Hepatocyte (in vitro differentiated cells): ENCODE measurements at regions not wholly inside any gene's neighbourhood (a gene's known extent, or its start where the extent isn't known, plus 50 kb on each side); places are given as distances from the start of the nearest gene placed in this dataset.

Experiments used
- DNase-seq: peaks from one replicate; pipeline ENCODE4 v3.0.0-alpha.2; 2016; ENCODE audit warnings: low spot score
- H2AFZ ChIP-seq: fragments of 200-600 bp; sonication (generic); 2 replicates; pipeline ENCODE4 v1.6.0; 2016; ENCODE audit warnings: antibody characterized with exemption, mild to moderate bottlenecking
- H3K27ac ChIP-seq: fragments of 200-600 bp; sonication (generic); 2 replicates; pipeline ENCODE4 v1.5.1; 2016; ENCODE audit warnings: mild to moderate bottlenecking
- H3K27me3 ChIP-seq: fragments of 200-600 bp; sonication (generic); 2 replicates; pipeline ENCODE4 v1.6.1; 2016
- H3K36me3 ChIP-seq: fragments of 200-600 bp; sonication (generic); replicated peaks from 2 replicates; pipeline ENCODE4 v1.5.1; 2016; ENCODE audit warnings: low read depth; ENCODE audit not compliant: insufficient read depth
- H3K4me1 ChIP-seq: fragments of 200-600 bp; sonication (generic); 2 replicates; pipeline ENCODE4 v1.5.1; 2016; ENCODE audit warnings: mild to moderate bottlenecking, moderate library complexity; ENCODE audit not compliant: insufficient read depth
- H3K4me2 ChIP-seq: fragments of 200-600 bp; sonication (generic); 2 replicates; pipeline ENCODE4 v1.6.0; 2016
- H3K4me3 ChIP-seq: fragments of 200-600 bp; sonication (generic); 2 replicates; pipeline ENCODE4 v1.5.1; 2016; ENCODE audit warnings: mild to moderate bottlenecking
- H3K79me2 ChIP-seq: fragments of 200-600 bp; sonication (generic); 2 replicates; pipeline ENCODE4 v1.6.0; 2017; ENCODE audit warnings: mild to moderate bottlenecking
- H3K9me2 ChIP-seq: fragments of 200-600 bp; sonication (generic); replicated peaks from 2 replicates; pipeline ENCODE4 v1.6.0; 2017; ENCODE audit warnings: mild to moderate bottlenecking; ENCODE audit not compliant: insufficient read depth
- H3K9me3 ChIP-seq: fragments of 200-600 bp; sonication (generic); 2 replicates; pipeline ENCODE4 v1.5.1; 2016; ENCODE audit warnings: low read depth, mild to moderate bottlenecking
- H4K20me1 ChIP-seq: fragments of 200-600 bp; sonication (generic); 2 replicates; pipeline ENCODE4 v1.6.0; 2016; ENCODE audit warnings: mild to moderate bottlenecking; ENCODE audit not compliant: insufficient read depth, poor library complexity, severe bottlenecking
- EZH2 ChIP-seq: fragments of 200-600 bp; sonication (generic); IDR thresholded peaks from 2 replicates; pipeline ENCODE4 v1.6.1; 2016; ENCODE audit warnings: antibody characterized with exemption, mild to moderate bottlenecking, borderline replicate concordance
- EZH2phosphoT487 ChIP-seq: fragments of 200-600 bp; sonication (generic); IDR thresholded peaks from one replicate; pipeline ENCODE4 v1.6.1; 2018; ENCODE audit warnings: antibody characterized with exemption, mild to moderate bottlenecking, low read depth, moderate library complexity; ENCODE audit not compliant: unreplicated experiment, severe bottlenecking
- WGBS: methylation state at CpG from one replicate; pipeline ENCODE4 v1.1.6; 2016; ENCODE audit warnings: low lambda C conversion rate; ENCODE audit errors: missing lambda C conversion rate; 5-methylcytosine and 5-hydroxymethylcytosine counted together
- TF ChIP-seq, protein P1 (sequence below): fragments of 200-600 bp; sonication (generic); IDR thresholded peaks from 2 replicates; pipeline ENCODE4 v1.5.1; 2016; ENCODE audit warnings: antibody characterized with exemption, mild to moderate bottlenecking; ENCODE audit not compliant: poor library complexity

DNA sequence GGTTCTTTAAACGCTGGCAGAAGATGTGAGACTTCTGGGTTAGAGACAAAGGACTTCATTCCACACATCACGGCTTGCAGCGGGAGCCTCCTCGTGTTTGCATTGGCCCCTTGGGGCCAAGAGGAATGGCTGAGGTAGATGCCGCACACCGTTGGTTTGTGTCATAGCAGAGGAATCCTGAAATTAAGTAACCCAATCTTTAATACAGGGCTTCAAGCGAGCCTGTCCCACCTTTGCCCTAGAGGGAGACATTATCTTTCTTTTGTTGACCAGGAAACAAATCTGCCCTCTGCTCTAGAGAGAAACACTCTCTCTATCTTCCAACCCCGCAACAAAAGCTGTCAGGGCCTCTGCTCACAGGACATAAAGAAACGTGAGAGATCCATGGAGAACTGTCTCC, 277.5 kb upstream of the ZFP64 start:
- no peaks in the 10 kb centered on the region for H4K20me1 ChIP-seq
- H3K4me1 ChIP-seq, result no peaks in the 10 kb centered on the region
- no peak overlapping the region for H3K4me2 ChIP-seq
- no peaks in the 10 kb centered on the region for H3K36me3 ChIP-seq
- H3K9me3 ChIP-seq, result no peaks in the 10 kb centered on the region
- H3K9me2 ChIP-seq, result no peaks in the 10 kb centered on the region
- H3K27me3 ChIP-seq, result no peaks in the 10 kb centered on the region
- no peak overlapping the region for H3K27ac ChIP-seq
- no peak for TF ChIP-seq EZH2phosphoT487
- TF ChIP-seq, protein P1, sequence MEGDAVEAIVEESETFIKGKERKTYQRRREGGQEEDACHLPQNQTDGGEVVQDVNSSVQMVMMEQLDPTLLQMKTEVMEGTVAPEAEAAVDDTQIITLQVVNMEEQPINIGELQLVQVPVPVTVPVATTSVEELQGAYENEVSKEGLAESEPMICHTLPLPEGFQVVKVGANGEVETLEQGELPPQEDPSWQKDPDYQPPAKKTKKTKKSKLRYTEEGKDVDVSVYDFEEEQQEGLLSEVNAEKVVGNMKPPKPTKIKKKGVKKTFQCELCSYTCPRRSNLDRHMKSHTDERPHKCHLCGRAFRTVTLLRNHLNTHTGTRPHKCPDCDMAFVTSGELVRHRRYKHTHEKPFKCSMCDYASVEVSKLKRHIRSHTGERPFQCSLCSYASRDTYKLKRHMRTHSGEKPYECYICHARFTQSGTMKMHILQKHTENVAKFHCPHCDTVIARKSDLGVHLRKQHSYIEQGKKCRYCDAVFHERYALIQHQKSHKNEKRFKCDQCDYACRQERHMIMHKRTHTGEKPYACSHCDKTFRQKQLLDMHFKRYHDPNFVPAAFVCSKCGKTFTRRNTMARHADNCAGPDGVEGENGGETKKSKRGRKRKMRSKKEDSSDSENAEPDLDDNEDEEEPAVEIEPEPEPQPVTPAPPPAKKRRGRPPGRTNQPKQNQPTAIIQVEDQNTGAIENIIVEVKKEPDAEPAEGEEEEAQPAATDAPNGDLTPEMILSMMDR, result peak; percentile 21
- H2AFZ ChIP-seq, result no peak overlapping the region
- H3K79me2 ChIP-seq, result no peaks in the 10 kb centered on the region
- no peak for DNase-seq
- H3K4me3 ChIP-seq, result no peak overlapping the region
- WGBS, result 58% methylated on average over 9 of the region's 9 CpGs

- Histone ChIP-seq H3K4me2 (no peak overlapping the region), H4K20me1 (no peaks in the 10 kb centered on the region), H3K4me1 (no peaks in the 10 kb centered on the region), H3K9me2 (no peaks in the 10 kb centered on the region), H2AFZ (no peak overlapping the region), H3K27ac (no peak overlapping the region), H3K79me2 (no peaks in the 10 kb centered on the region), H3K36me3 (no peaks in the 10 kb centered on the region), H3K27me3 (no peaks in the 10 kb centered on the region), H3K9me3 (no peaks in the 10 kb centered on the region), H3K4me3 (no peak overlapping the region)
- TF ChIP-seq EZH2 (no peak), EZH2phosphoT487 (no peak)
- TF ChIP-seq, protein P1, result no peak
- DNase-seq, result no peak
- 82% methylated on average over 6 of the region's 6 CpGs for WGBS
Observed at GRCh38 chr20:52465991-52466390, 274.4 kb upstream of the ZFP64 start.

DNA sequence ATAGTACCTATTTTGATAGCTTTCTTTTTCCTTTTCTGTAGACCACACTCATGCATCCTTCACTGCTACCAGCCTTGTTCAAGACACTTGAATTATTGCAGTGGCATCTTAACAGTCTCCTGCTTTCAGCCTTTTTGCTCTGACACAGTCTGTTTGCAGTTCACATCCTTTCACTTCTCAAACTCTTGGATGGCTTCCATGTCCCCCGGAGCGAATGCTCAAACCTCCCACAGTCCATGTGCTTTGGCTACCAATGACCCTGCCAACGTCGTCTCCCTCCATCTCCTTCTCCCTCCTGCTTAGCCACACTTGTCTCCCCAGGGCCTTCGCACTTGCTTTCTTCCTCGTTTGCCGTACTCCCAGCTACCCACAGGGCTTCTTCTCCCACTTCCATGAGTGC, 270.0 kb upstream of the ZFP64 start:
- Histone ChIP-seq H3K9me3 (no peaks in the 10 kb centered on the region), H3K27me3 (no peaks in the 10 kb centered on the region), H3K27ac (no peak overlapping the region), H3K9me2 (no peaks in the 10 kb centered on the region), H3K79me2 (no peaks in the 10 kb centered on the region), H3K4me1 (no peaks in the 10 kb centered on the region), H3K36me3 (no peaks in the 10 kb centered on the region), H3K4me2 (no peak overlapping the region), H3K4me3 (no peak overlapping the region), H2AFZ (no peak overlapping the region), H4K20me1 (no peaks in the 10 kb centered on the region)
- 84% methylated on average over 7 of the region's 7 CpGs for WGBS
- no peak for DNase-seq
- no peak for TF ChIP-seq EZH2

- Histone ChIP-seq H3K4me2 (no peak overlapping the region), H3K4me1 (no peaks in the 10 kb centered on the region), H4K20me1 (no peaks in the 10 kb centered on the region), H3K9me3 (no peaks in the 10 kb centered on the region), H3K27me3 (no peaks in the 10 kb centered on the region), H3K27ac (no peak overlapping the region), H3K79me2 (no peaks in the 10 kb centered on the region), H3K36me3 (no peaks in the 10 kb centered on the region), H2AFZ (no peak overlapping the region), H3K4me3 (no peak overlapping the region), H3K9me2 (no peaks in the 10 kb centered on the region)
- TF ChIP-seq EZH2 (no peak), EZH2phosphoT487 (no peak)
- TF ChIP-seq, protein P1, result no peak
- 94% methylated on average over 4 of the region's 4 CpGs for WGBS
- no peak for DNase-seq
Observed at GRCh38 chr20:52459150-52459549, 267.6 kb upstream of the ZFP64 start.
